Neutrophil (primary cell): ENCODE measurements at regions not wholly inside any gene's neighbourhood (a gene's known extent, or its start where the extent isn't known, plus 50 kb on each side); places are given as distances from the start of the nearest gene placed in this dataset.

Experiments used
- H3K27ac ChIP-seq: fragments of 200-600 bp; sonication (generic); 2 replicates; pipeline ENCODE4 v1.5.1; 2016; ENCODE audit warnings: mild to moderate bottlenecking, moderate library complexity
- H3K27me3 ChIP-seq: fragments of 200-600 bp; sonication (generic); 2 replicates; pipeline ENCODE4 v1.6.0; 2016; ENCODE audit warnings: mild to moderate bottlenecking
- H3K36me3 ChIP-seq: fragments of 200-600 bp; sonication (generic); 2 replicates; pipeline ENCODE4 v1.5.1; 2017
- H3K4me1 ChIP-seq, 2 experiments: fragments of 200-600 bp in 1 of 2; sonication (generic) in 1 of 2; 1 replicate in 1 of 2; 2 replicates in 1 of 2; pipeline versions ENCODE4 v1.5.1 to v1.6.1; 2013 to 2016; ENCODE audit warnings: low read depth in 1 of 2, low read length in 1 of 2, mild to moderate bottlenecking in 1 of 2, moderate library complexity in 1 of 2; ENCODE audit not compliant: control insufficient read depth in 1 of 2, insufficient read depth in 1 of 2
- H3K4me3 ChIP-seq, 2 experiments: fragments of 200-600 bp in 1 of 2; sonication (generic) in 1 of 2; 1 replicate in 1 of 2; 2 replicates in 1 of 2; pipeline ENCODE4 v1.5.1; 2013 to 2016; ENCODE audit warnings: low read depth in 1 of 2, low read length in 1 of 2, mild to moderate bottlenecking in 1 of 2, moderate library complexity in 1 of 2
- H3K9me3 ChIP-seq: fragments of 200-600 bp; sonication (generic); 2 replicates; pipeline ENCODE4 v1.5.1; 2016
- TF ChIP-seq, protein P1 (sequence below): fragments of 200-600 bp; sonication (generic); IDR thresholded peaks from 2 replicates; pipeline ENCODE4 v1.5.1; 2016; ENCODE audit warnings: antibody characterized with exemption

DNA sequence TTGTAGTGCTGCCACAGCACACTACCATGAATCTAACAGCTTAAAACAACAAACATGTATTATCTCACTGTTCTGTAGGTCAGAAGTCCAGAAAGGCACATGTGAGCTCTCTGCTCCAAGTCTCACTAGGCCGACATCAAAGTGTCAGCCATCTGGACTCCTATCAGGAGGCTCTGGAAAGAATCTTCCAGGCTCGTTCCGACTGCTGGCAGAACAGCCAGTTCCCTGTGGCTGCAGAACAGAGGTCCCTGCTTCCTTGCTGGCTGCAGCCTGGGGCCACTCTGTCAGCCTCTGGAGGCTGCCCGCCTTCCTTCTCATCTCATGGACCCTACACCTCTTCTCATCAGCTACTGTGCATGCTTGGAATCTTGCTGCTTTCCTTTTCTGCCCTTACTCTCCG is 168.9 kb downstream of the CBLN1 start:
- H3K27ac ChIP-seq = no peak overlapping the region
- H3K36me3 ChIP-seq = no peaks in the 10 kb centered on the region
- no peak overlapping the region for H3K4me3 ChIP-seq
- TF ChIP-seq, protein P1, sequence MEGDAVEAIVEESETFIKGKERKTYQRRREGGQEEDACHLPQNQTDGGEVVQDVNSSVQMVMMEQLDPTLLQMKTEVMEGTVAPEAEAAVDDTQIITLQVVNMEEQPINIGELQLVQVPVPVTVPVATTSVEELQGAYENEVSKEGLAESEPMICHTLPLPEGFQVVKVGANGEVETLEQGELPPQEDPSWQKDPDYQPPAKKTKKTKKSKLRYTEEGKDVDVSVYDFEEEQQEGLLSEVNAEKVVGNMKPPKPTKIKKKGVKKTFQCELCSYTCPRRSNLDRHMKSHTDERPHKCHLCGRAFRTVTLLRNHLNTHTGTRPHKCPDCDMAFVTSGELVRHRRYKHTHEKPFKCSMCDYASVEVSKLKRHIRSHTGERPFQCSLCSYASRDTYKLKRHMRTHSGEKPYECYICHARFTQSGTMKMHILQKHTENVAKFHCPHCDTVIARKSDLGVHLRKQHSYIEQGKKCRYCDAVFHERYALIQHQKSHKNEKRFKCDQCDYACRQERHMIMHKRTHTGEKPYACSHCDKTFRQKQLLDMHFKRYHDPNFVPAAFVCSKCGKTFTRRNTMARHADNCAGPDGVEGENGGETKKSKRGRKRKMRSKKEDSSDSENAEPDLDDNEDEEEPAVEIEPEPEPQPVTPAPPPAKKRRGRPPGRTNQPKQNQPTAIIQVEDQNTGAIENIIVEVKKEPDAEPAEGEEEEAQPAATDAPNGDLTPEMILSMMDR = no peak
- no peaks in the 10 kb centered on the region for H3K9me3 ChIP-seq
- no peaks in the 10 kb centered on the region for H3K27me3 ChIP-seq
- H3K4me1 ChIP-seq = no peaks in the 10 kb centered on the region

- no peak overlapping the region for H3K4me3 ChIP-seq
- no peaks in the 10 kb centered on the region for H3K27me3 ChIP-seq
- no peaks in the 10 kb centered on the region for H3K4me1 ChIP-seq
- no peaks in the 10 kb centered on the region for H3K9me3 ChIP-seq
- no peak overlapping the region for H3K27ac ChIP-seq
- H3K36me3 ChIP-seq = no peaks in the 10 kb centered on the region
- TF ChIP-seq, protein P1 = no peak
Observed at GRCh38 chr16:49111351-49111750, 170.3 kb downstream of the CBLN1 start.

- H3K4me1 ChIP-seq = no peaks in the 10 kb centered on the region
- TF ChIP-seq, protein P1 = no peak
- no peaks in the 10 kb centered on the region for H3K36me3 ChIP-seq
- H3K27me3 ChIP-seq = no peaks in the 10 kb centered on the region
- H3K27ac ChIP-seq = no peak overlapping the region
- no peak overlapping the region for H3K4me3 ChIP-seq
- no peaks in the 10 kb centered on the region for H3K9me3 ChIP-seq
Observed at GRCh38 chr16:49108611-49109010, 173.0 kb downstream of the CBLN1 start.

DNA sequence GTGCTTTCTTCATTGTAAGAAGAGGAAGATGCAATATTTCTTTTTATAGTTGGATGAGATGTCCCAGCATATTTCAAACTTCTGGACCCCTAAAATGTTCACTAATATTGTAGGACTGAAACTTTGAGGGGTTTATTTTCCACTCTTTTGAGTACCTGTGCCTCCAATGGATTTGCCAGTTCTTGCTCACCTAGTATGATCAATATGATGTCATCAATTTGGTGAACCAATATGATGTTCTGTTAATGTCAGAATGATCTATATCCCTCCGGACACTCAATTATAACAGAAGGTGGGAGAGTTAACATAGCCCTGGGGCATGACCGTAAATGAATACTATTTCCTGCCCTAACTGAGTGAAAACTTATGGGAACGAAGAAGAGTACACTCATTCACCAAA is 178.3 kb downstream of the CBLN1 start:
- TF ChIP-seq, protein P1 = no peak
- no peaks in the 10 kb centered on the region for H3K9me3 ChIP-seq
- H3K36me3 ChIP-seq = no peaks in the 10 kb centered on the region
- no peak overlapping the region for H3K27ac ChIP-seq
- H3K27me3 ChIP-seq = no peaks in the 10 kb centered on the region
- H3K4me3 ChIP-seq = no peak overlapping the region
- H3K4me1 ChIP-seq = no peaks in the 10 kb centered on the region

- no peaks in the 10 kb centered on the region for H3K36me3 ChIP-seq
- H3K4me3 ChIP-seq = no peak overlapping the region
- no peaks in the 10 kb centered on the region for H3K9me3 ChIP-seq
- H3K4me1 ChIP-seq = no peaks in the 10 kb centered on the region
- H3K27me3 ChIP-seq = no peaks in the 10 kb centered on the region
- TF ChIP-seq, protein P1 = no peak
- no peak overlapping the region for H3K27ac ChIP-seq
Observed at GRCh38 chr16:49101997-49102396, 179.6 kb downstream of the CBLN1 start.

GRCh38 chr16:49100366-49100765 is 181.3 kb downstream of the CBLN1 start:
- TF ChIP-seq, protein P1 = no peak
- H3K4me3 ChIP-seq = no peak overlapping the region
- no peaks in the 10 kb centered on the region for H3K9me3 ChIP-seq
- H3K27me3 ChIP-seq = no peaks in the 10 kb centered on the region
- no peaks in the 10 kb centered on the region for H3K4me1 ChIP-seq
- no peaks in the 10 kb centered on the region for H3K36me3 ChIP-seq
- no peak overlapping the region for H3K27ac ChIP-seq
